ENCODE measurements at regions not wholly inside any gene's neighbourhood (a gene's known extent, or its start where the extent isn't known, plus 50 kb on each side); places are given as distances from the start of the nearest gene placed in this dataset.
A peak's percentile ranks its signal among the peaks of the same experiment; 100 is the strongest.

GRCh38 chr13:33388286-33388998 lies 102.9 kb upstream of the STARD13 start:
- no peak overlapping the region for H2AFZ ChIP-seq (ENCODE audit: control insufficient read depth, low read depth, low read length)
- ATAC-seq: peak; percentile 66

More at GRCh38 chr13:33388286-33388998, 102.9 kb upstream of the STARD13 start:
- ChIA-PET SMC1A (ENCODE audit: uncharacterized antibody, unreplicated experiment) (no interaction called here), RAD21 (ENCODE audit: unreplicated experiment) (no interaction called here), CTCF (interaction anchor here (0.6 to 0.8 kb wide), 2 partner anchors 9 to 279 kb away, joined by 3 to 4 read pairs; no protein-coding TSS in a partner anchor), POLR2A (no interaction called here)
- H3K9ac ChIP-seq (ENCODE audit: control insufficient read depth, insufficient read depth, low read length): no peak overlapping the region
- no peak for TF ChIP-seq TARDBP (IDR thresholded peaks at IDR 0.05; ENCODE audit: borderline replicate concordance)
- TF ChIP-seq, protein P1, sequence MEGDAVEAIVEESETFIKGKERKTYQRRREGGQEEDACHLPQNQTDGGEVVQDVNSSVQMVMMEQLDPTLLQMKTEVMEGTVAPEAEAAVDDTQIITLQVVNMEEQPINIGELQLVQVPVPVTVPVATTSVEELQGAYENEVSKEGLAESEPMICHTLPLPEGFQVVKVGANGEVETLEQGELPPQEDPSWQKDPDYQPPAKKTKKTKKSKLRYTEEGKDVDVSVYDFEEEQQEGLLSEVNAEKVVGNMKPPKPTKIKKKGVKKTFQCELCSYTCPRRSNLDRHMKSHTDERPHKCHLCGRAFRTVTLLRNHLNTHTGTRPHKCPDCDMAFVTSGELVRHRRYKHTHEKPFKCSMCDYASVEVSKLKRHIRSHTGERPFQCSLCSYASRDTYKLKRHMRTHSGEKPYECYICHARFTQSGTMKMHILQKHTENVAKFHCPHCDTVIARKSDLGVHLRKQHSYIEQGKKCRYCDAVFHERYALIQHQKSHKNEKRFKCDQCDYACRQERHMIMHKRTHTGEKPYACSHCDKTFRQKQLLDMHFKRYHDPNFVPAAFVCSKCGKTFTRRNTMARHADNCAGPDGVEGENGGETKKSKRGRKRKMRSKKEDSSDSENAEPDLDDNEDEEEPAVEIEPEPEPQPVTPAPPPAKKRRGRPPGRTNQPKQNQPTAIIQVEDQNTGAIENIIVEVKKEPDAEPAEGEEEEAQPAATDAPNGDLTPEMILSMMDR (IDR thresholded peaks at IDR 0.05 in 2 of 3, conservative IDR thresholded peaks at IDR 0.05 in 1 of 3; ENCODE audit: control insufficient read depth in 2 of 3, extremely low read depth in 1 of 3, insufficient read depth in 1 of 3, low read depth in 3 of 3, low read length in 3 of 3): peak in 1 of 3 experiments; percentile 30; a peak in 1 of 6 replicates
- intact Hi-C loops (cut with micrococcal nuclease; ENCODE audit: unreplicated experiment): no loop called here
- H3K27me3 ChIP-seq (replicated peaks in 1 of 2; ENCODE audit: control insufficient read depth in 2 of 2, insufficient read depth in 2 of 2, low read length in 1 of 2): no peaks in the 10 kb centered on the region
- DNase-seq (ENCODE audit: low read depth, low spot score): no peak
- no peaks in the 10 kb centered on the region for H4K20me1 ChIP-seq (ENCODE audit: control insufficient read depth, insufficient read depth)
- H3K36me3 ChIP-seq (ENCODE audit: control insufficient read depth in 2 of 2, insufficient read depth in 2 of 2, low read length in 1 of 2): no peaks in the 10 kb centered on the region
- no peaks in the 10 kb centered on the region for H3K9me3 ChIP-seq (replicated peaks; ENCODE audit: control insufficient read depth, insufficient read depth, low read length)
- H3K4me1 ChIP-seq (ENCODE audit: control insufficient read depth, insufficient read depth, low read length): no peaks in the 10 kb centered on the region
- 46% methylated on average over 7 of the region's 8 CpGs for WGBS (ENCODE audit: insufficient coverage, insufficient replicate concordance, low lambda C conversion rate, missing lambda C conversion rate)
- H3K79me2 ChIP-seq (ENCODE audit: control insufficient read depth, insufficient read depth, low read length): no peaks in the 10 kb centered on the region
- no peak overlapping the region for H3K27ac ChIP-seq (ENCODE audit: control insufficient read depth, insufficient read depth)
- no peak overlapping the region for H3K4me2 ChIP-seq (ENCODE audit: control insufficient read depth, insufficient read depth)
- FAIRE-seq: no peak
- BruUV-seq (replicated peaks): no TSS peak
- in situ Hi-C loops (cut with MboI): no loop called here
- H3K4me3 ChIP-seq: no peak overlapping the region

Data from GM12878 (cell line).